ENCODE measurements at regions not wholly inside any gene's neighbourhood (a gene's known extent, or its start where the extent isn't known, plus 50 kb on each side); places are given as distances from the start of the nearest gene placed in this dataset.

- TF ChIP-seq PRDM15 (CRISPR knock-in tag; IDR thresholded peaks at IDR 0.05) (no peak), CTCF (IDR thresholded peaks at IDR 0.05 in 2 of 3, conservative IDR thresholded peaks at IDR 0.05 in 1 of 3; ENCODE audit: control insufficient read depth in 2 of 3, extremely low read depth in 1 of 3, insufficient read depth in 1 of 3, low read depth in 3 of 3, low read length in 3 of 3) (no peak), SMAD1 (IDR thresholded peaks at IDR 0.05; ENCODE audit: low read depth, partially characterized antibody) (no peak), MYB (IDR thresholded peaks at IDR 0.05; ENCODE audit: borderline replicate concordance, low read depth, low read length) (no peak), BHLHE40 (IDR thresholded peaks at IDR 0.05; ENCODE audit: borderline replicate concordance in 1 of 2, low read depth in 2 of 2, low read length in 1 of 2) (no peak), ATF3 (IDR thresholded peaks at IDR 0.05; ENCODE audit: borderline replicate concordance, extremely low read depth, low read depth, low read length) (no peak)
These were observed 239.0 kb upstream of the STXBP5 start for GRCh38 chr6:146965110-146965689.

Data from GM12878 (cell line).